Stomach (tissue), 4 donors: ENCODE measurements at regions not wholly inside any gene's neighbourhood (a gene's known extent, or its start where the extent isn't known, plus 50 kb on each side); places are given as distances from the start of the nearest gene placed in this dataset.

Experiments used
- CTCF ChIP-seq, 7 experiments: fragments of 450-650 bp in 4 of 7; fragments of 200-600 bp in 3 of 7; sonication (generic) in 3 of 7; IDR thresholded peaks; one replicate each; pipeline ENCODE4 v1.5.1; 2016 to 2019; ENCODE audit warnings: antibody characterized with exemption in 7 of 7, control low read depth in 2 of 7, mild to moderate bottlenecking in 1 of 7
- EP300 ChIP-seq: sonication (generic); formaldehyde crosslinking; IDR thresholded peaks from one replicate; pipeline ENCODE4 v1.6.1; 2017; ENCODE audit warnings: antibody characterized with exemption
- POLR2A ChIP-seq, 4 donors: fragments of 450-650 bp; IDR thresholded peaks; one replicate each; pipeline ENCODE4 v1.6.1; 2016; ENCODE audit warnings: antibody characterized with exemption in 4 of 4, control low read depth in 2 of 4, mild to moderate bottlenecking in 1 of 4, moderate library complexity in 1 of 4
- POLR2AphosphoS5 ChIP-seq, 3 donors: sonication (generic); formaldehyde crosslinking; IDR thresholded peaks; one replicate each; pipeline ENCODE4 v1.6.1; 2016; ENCODE audit warnings: antibody characterized with exemption in 3 of 3

- TF ChIP-seq CTCF (IDR thresholded peaks at IDR 0.05): no peak
- no peak for TF ChIP-seq POLR2A (IDR thresholded peaks at IDR 0.05)
- no peak for TF ChIP-seq POLR2AphosphoS5 (IDR thresholded peaks at IDR 0.05)
- no peak for TF ChIP-seq EP300
Observed at GRCh38 chr1:192732787-192733186, 76.1 kb upstream of the RGS2 start.
